ENCODE measurements at regions not wholly inside any gene's neighbourhood (a gene's known extent, or its start where the extent isn't known, plus 50 kb on each side); places are given as distances from the start of the nearest gene placed in this dataset.
"Not testable (repeated sequence)": the region's sequence is repeated elsewhere in the genome, so short reads cannot be mapped to it uniquely, and the experiment has no call there.

DNA sequence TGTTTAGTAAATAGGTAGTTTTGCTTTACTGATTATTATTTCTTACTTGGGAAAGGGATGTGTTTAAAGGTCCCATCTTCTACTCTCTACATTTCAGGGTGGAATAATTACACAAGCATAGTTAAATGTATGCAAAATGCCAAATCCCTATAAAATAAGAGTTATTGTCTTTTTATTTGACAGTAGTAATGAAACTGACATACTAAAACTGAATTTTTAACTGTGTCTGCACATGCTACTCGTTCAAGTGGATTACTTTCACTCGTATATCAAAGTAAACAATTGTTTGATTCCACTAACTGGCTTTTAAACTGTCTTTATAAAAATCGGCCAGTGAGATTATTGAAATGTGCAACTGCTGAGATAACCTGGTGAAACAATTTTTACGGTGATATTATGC lies 602.9 kb upstream of the ADGRB3 start:
- DNase-seq (ENCODE audit: low read depth in 4 of 4, low spot score in 3 of 4), result no peak

DNA sequence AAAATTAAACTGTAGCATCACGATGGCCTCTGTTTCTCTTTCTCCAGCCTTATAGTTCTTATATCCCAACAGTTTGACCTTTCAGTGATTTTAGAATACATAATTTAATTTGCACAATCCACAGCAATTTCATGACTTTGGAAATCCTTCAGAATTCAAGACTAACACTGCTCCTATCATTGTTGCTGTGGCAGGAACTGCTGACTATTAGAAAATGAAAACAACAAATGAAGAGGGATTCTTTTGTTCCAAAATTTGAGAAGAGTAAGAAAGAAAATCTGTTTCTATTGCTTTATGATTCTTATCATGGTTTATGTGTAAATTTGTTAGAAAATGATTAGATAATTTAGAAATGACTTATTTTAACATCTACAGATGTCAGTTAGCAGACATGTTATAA lies 604.0 kb upstream of the ADGRB3 start:
- DNase-seq (ENCODE audit: low read depth in 4 of 4, low spot score in 3 of 4), result no peak

DNA sequence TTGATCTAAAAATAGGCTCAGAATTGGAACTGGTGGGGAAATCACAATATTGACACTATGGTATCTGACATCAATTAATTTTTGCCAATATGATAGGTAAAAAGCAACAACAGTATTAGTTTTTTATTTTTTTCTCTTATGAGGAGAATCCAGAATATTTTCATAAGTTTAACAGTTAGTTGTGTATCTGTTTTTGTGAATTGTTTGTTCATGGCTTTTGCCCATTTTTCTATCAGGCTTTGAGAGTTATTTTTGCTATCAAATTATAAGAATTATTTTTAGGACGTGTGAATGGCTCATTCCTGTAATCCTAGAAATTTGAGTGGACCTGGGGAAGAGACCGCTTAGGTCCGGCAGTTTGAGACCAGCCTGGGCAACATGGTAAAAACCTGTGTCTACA lies 608.6 kb upstream of the ADGRB3 start:
- no peak for DNase-seq (ENCODE audit: low read depth in 4 of 4, low spot score in 3 of 4)

DNA sequence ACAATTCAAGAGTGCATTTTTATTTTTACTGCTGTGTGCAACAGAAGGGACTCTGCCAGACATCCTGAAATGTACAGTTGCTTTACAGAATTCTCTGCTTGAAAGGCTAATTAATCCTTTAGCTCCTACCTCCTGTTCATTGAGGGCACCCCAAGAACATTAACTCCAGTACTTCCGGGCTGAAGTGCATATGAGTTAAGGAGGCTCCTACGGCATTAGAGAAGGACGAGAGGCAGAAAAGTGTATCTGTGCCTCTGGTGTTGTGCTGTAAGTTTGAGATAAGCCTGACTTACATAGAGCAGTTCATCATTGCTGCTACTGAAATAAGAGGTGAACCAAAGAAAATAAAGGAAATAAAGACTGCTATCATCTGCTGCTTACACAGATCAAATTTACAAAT lies 609.3 kb upstream of the ADGRB3 start:
- no peak for DNase-seq (ENCODE audit: low read depth in 4 of 4, low spot score in 3 of 4)

DNA sequence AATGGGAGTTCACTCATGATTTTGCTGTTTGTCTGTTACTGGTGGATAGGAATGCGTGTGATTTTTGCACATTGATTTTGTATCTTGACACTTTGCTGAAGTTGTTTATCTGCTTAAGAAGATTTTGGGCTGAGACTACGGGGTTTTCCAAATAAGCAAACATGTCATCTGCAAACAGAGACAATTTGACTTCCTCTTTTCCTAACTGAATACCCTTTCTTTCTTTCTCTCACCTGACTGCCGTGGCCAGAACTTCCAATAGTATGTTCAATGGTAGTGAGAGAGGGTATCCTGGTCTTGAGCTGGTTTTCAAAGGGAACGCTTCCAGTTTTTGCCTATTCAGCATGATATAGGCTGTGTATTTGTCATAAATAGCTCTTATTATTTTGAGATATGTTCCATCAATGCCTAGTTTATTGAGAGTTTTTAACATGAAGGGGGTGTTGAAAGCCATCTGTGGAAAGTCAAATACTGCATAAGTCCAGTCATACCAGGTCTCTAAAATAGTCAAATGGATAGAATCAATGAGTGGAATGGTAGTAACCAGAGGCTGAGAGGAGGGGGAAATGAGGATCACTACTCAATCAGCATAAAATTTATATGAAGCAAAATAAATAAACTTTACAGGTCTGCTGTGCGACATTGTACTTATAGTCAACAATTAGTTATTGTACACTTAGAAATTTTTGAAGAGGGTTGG lies 610.4 kb upstream of the ADGRB3 start:
- no peak for DNase-seq (ENCODE audit: low read depth in 4 of 4, low spot score in 3 of 4)

DNA sequence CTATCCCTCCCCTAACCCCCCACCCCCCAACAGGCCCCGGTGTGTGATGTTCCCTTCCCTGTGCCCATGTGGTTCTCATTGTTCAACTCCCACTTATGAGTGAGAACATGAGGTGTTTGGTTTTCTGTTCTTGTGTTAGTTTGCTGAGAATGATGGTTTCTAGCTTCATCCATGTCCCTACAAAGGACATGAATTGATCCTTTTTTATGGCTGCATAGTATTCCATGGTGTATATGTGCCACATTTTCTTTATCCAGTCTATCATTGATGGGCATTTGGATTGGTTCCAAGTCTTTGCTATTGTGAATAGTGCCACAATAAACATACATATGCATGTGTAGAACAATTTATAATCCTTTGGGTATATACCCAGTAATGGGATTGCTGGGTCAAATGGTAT lies 612.1 kb upstream of the ADGRB3 start:
- DNase-seq (ENCODE audit: low read depth in 4 of 4, low spot score in 3 of 4), result not testable (repeated sequence)

DNA sequence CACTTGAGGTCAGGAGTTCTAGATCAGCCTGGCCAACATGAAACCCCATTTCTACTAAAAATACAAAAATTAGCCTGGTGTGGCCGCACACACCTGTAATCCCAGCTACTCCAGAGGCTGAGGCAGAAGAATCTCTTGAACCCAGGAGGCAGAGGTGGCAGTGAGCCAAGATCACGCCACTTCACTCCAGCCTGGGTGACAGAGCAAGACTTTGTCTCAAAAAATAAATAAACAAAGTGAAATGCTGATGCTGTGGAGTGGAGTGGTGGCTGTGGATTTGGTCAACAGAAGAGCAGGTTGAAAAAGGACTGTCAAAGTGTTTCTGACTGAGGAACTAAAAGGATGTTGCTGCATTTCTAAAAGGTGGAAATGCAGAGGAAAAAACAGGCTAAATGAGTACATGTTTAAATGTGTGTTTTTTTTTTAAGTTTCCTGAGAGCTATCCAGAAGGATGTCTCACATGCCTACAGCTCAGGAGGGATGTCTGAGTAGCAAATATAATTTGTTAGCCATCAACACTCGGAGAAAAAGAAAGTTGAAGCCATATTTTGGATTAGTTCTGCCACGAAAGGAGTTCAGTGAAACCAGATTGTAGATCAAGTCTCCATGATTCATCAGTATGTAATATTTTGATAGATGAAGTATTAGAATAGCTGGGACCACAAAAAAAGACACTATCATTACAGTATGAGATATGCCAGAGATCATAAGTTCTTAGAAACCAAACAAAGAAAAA lies 621.1 kb upstream of the ADGRB3 start:
- DNase-seq (ENCODE audit: low read depth in 4 of 4, low spot score in 3 of 4), result no peak

DNA sequence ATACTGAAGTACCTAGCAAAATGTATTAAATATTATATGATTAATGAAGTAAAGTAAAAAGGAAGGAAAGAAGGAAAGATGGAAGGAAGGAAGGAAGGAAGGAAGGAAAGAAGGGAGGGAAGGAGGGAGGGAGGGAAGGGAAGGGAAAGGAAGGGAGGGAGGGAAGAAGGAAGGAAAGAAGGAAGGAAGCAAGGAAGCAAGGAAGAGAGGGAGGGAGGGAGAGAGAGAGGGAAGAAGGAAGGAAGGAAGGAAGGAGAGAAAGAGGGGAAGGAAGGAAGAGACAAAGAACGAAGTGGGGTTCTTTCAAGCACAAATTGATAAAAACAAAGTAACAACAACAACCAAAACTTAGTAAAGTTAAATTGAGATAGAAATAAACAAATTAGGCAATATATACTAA lies 622.3 kb upstream of the ADGRB3 start:
- DNase-seq (ENCODE audit: low read depth in 4 of 4, low spot score in 3 of 4), result no peak

DNA sequence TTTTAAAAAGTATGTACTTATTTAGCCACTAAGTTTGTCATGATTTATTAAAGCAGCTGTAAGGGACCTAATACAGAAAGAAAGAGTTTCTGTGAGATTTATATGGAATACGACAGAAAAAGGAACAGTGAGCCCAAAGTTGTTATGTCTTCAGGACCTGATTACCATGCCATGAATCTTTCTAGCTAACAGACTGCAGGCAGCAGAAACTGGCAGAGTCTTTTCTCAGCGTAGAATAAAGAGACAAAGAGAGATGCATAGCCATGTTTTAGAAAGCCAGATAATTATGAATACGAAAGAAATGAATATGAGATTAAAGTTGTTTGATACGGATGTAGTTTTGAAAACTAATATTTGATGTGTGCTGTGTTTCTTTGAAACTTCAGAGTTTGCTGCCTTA lies 624.1 kb upstream of the ADGRB3 start:
- no peak for DNase-seq (ENCODE audit: low read depth in 4 of 4, low spot score in 3 of 4)

DNA sequence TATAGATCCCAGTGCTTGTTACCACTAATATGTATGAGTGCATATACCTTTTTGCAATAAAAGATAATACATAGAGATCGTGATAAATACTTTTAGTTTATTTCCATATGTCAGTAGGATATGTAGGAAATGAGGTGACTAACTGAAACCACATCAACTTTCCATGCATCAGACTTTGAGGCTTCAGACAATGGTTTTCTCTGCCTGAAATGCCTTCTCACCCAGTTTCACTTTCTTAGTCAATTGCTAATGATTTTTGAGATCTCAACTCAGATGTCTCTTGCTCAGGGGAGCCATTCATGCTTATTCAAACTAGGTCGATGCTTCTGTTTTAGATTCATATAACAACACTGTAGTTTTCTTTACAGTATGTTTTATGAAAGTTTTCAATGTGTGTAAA lies 626.6 kb upstream of the ADGRB3 start:
- no peak for DNase-seq (ENCODE audit: low read depth in 4 of 4, low spot score in 3 of 4)

DNA sequence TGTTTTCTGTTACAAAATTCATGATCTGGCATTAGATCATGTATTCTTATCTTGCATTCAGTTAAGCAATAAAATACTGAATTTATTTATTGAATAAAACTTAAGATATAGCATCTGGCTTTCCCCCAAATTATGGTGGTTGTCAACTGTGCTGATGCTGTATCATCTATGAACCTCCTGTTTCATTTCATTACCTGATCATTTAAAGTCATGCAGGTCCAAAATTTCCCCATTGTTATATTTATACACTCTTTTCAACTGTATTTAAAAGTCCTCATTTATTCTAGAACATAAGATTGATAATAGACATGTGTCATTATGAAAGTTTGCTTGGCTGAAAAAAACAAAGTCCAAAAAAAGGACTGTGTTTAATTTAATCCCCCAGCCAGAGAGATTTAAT lies 627.4 kb upstream of the ADGRB3 start:
- no peak for DNase-seq (ENCODE audit: low read depth in 4 of 4, low spot score in 3 of 4)

DNA sequence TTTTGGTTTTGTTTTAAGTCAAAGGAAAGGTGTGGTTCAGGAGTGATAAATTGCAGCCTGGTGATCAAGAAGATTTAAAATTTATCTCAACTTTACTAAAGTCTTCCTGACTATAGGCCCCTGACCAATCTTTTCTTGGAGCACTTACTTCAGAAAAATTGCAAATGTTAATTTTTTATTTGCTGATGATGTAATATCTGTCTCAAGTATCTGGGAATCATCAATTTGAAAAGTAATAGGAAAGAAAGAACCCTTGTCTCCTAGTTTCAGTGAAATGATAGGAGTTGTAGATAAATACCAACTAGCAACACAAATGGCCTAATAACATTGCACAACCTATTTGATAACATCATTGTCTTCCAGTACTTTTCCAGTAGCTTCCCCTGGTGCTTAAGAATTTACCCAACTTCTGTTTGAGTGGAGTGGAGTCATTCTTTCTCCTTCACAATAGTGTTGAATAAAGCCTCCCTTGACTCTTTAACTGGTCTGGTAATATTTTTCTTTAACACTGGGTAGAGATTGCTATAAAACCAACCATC lies 648.3 kb upstream of the ADGRB3 start:
- no peak for DNase-seq (ENCODE audit: low read depth in 4 of 4, low spot score in 3 of 4)

DNA sequence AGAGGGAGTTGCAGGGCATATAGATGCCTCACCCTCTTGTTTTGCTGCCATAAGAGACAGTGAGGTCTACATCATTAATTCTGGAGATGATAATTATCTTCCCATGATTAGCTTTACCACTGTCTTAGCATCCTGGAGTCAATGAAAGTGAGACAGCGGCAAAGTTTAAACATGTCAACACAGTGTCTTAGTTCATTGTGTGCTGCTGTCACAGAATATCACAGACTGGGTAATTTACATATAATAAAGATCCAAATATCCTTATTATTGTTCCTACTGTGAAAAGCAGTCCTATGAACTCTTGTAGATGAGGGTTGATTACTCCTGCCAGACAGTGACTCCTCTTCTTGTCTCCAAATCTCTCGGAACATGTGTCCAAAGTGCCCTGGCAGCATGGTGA lies 658.6 kb upstream of the ADGRB3 start:
- DNase-seq (ENCODE audit: low read depth in 4 of 4, low spot score in 3 of 4), result no peak

DNA sequence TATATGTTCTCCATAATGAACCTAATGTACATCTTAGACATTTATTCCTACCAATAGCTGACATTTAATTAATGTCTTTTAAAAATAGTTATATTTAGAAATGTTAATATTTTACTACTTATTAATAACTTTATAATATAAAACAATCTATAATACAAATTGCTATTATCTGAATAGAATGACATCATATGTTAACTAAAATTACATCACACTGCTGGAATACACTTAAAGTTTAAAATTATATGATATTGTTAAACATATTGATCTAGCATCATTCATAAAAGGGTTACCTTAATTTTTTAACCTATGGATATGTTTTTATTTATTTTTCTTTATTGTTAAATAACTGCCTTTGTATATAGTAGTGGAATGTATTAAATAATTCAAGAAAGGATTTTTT lies 660.2 kb upstream of the ADGRB3 start:
- no peak for DNase-seq (ENCODE audit: low read depth in 4 of 4, low spot score in 3 of 4)

DNA sequence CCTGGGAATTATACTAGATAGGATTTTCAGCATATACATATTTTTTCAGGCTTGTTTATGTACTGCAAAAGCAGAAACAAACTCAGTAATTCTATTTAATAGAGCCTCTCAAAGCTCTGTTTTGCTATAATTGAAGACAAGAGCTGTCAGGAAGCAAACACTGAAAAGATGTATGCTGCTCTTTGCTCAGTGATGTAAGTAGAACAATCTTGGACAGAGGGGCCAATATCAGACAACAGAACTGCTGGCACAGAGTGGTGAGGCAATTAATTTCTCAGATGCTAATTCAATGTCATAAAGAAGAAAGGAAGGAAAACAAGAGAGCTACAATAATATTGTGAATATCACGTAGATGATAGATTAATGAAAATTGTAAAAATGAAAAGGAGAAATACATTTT lies 663.3 kb upstream of the ADGRB3 start:
- no peak for DNase-seq (ENCODE audit: low read depth in 4 of 4, low spot score in 3 of 4)

DNA sequence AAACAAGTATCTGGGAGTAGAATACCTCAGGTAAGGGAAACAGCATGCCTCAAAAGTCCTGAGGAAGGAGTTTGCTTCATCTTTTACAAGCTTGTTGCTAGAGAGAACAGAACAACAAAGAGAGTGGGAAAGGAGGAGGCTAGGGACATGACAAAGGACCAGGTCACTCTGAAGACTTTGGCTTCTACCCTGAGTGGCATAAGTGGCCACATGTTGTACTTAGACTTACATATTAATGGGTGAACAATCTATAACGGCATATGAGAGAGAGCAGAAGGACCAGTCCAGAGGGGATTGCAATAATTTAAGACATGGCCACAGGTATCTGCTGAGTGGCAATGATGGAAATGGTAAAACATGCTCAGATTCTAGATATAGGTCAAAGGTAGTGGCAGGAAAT lies 668.3 kb upstream of the ADGRB3 start:
- no peak for DNase-seq (ENCODE audit: low read depth in 4 of 4, low spot score in 3 of 4)

DNA sequence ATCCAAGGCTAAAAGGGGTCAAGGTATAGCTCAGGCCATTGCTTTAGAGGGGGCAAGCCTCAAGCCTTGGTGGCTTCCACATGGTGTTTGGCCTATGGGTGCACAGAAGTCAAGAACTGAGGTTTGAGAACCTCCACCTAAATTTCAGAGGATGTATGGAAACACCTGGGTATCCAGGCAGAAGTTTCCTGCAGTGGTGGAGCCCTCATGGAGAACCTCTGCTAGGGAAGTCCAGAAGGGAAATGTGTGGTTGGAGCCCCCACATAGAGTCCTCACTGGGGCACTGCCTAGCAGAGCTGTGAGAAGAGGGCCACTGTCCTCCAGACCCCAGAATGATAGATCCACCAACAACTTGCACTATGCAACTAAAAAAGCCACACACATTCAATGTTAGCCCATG lies 678.7 kb upstream of the ADGRB3 start:
- no peak for DNase-seq (ENCODE audit: low read depth in 4 of 4, low spot score in 3 of 4)

DNA sequence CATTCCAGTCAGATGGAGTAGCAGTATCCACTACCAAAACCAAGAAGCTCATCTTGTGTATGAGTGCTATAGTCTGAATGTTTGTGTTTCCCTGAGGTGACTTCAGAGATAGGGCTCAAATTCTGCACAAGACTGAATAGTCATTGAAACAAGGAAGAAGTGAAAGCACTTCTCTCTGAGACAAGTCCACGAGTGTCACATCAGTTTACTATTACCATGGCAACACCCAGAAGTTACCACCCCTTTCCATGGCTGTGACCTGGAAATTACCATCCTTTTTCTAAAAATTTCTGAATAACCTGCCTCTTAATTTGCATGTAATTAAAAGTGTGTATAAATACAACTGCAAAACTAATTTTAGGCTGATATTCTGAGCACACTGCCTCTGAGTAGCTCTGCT lies 682.1 kb upstream of the ADGRB3 start:
- DNase-seq (ENCODE audit: low read depth in 4 of 4, low spot score in 3 of 4), result no peak

DNA sequence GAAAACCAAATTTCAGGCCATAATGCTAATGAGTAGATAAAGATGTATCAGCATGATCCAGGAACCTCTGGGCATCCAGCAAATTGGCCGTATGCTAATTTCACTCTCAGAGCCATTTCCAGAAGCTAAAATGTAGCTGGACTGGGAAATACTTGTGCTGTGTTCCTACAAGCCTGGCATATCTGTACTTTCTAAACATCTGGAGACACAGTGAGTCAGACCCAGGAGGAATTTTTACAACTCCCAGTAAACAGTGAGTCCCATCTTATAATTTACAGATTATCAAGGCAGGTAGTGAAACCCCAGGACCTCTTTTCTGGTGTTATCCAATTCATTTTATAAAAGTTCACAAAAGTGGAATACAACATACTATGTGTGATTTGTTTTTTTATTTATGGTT lies 683.0 kb upstream of the ADGRB3 start:
- no peak for DNase-seq (ENCODE audit: low read depth in 4 of 4, low spot score in 3 of 4)

DNA sequence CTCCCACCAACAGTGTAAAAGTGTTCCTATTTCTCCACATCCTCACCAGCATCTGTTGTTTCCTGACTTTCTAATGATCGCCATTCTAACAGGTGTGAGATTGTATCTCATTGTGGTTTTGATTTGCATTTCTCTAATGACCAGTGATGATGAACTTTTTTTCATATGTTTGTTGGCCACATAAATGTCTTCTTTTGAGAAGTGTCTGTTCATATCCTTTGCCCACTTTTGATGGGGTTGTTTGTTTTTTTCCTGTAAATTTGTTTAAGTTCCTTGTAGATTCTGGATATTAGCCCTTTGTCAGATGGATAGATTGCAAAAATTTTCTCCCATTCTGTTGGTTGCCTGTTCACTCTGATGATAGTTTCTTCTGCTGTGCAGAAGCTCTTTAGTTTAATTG lies 687.3 kb upstream of the ADGRB3 start:
- not testable (repeated sequence) for DNase-seq (ENCODE audit: low read depth in 4 of 4, low spot score in 3 of 4)

DNA sequence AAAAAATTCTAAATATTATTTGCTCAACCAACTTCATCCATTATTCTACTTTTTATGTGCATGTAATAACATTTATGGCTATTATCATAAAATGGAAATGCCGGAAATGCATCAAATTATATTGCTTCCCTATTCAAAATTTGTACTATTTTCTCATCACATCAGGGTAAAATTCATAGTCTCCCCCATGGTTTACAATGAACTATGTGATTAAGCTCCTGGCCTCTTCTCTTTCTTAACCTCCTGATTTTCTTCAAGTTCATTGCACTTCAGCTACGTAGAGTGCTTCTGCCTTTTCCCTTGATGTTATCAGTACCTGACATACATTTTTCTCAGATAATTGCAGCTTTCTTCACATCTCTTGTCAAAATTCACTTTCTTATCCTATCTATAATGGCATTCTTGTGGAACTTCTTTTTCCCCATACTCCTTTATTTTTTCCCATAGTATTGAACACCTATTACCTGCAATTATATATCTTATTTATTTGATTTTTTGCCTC lies 699.1 kb upstream of the ADGRB3 start:
- DNase-seq (ENCODE audit: low read depth in 4 of 4, low spot score in 3 of 4), result no peak

DNA sequence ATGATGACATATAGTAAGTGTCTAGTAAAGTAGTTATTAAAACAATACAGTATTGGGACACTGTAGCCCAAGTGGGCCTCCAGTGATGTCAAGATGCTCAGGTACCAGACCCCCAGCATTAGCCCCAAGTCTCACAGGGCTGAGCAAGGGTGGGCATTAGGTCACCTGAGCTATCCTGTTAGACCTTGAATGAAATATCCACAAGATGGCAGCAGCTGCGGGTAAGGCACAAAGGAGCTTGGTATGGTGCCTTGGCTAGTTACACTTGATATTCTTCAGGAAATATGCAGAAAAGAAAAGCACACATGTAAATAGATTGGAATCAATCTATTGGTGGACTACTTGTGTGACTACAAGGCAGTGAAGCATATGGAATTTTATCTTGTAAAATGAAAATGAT lies 701.8 kb upstream of the ADGRB3 start:
- no peak for DNase-seq (ENCODE audit: low read depth in 4 of 4, low spot score in 3 of 4)
